B cell (primary cell): ENCODE measurements at regions not wholly inside any gene's neighbourhood (a gene's known extent, or its start where the extent isn't known, plus 50 kb on each side); places are given as distances from the start of the nearest gene placed in this dataset.

Experiments
- ATAC-seq: fragments of 200-7000 bp; cut with Tn5 transposase; one replicate; pipeline ENCODE4 v1.10.0; 2021; ENCODE audit warnings: low read depth, mild to moderate bottlenecking, moderate number of reproducible peaks, moderate library complexity
- CTCF ChIA-PET: fragments of 350-600 bp; sonication (Branson Sonifier 250); formaldehyde crosslinking; loops from one replicate; lab custom pipeline; 2021; ENCODE audit warnings: antibody characterized with exemption, inconsistent platforms; lab: Charles Lee
- POLR2A ChIA-PET: fragments of 350-600 bp; sonication (Branson Sonifier 250); formaldehyde crosslinking; loops from one replicate; lab custom pipeline; 2021; ENCODE audit warnings: antibody characterized with exemption; lab: Charles Lee
- DNase-seq: peaks from one replicate; pipeline ENCODE4 v3.0.0; 2013
- H2AFZ ChIP-seq: 2 replicates; pipeline ENCODE4 v1.6.1; 2012; ENCODE audit warnings: mild to moderate bottlenecking, low read depth, low read length; ENCODE audit not compliant: insufficient read depth, poor library complexity, severe bottlenecking
- H3K27ac ChIP-seq, 2 donors: 1 replicate in 1 of 2; 2 replicates in 1 of 2; pipeline ENCODE4 v1.5.1; 2012 to 2013; ENCODE audit warnings: low read length in 2 of 2, mild to moderate bottlenecking in 2 of 2, moderate library complexity in 1 of 2
- H3K27me3 ChIP-seq, 4 experiments: fragments of 200-600 bp in 1 of 4; sonication (generic) in 1 of 4; replicated peaks in 1 of 4; 1 replicate in 2 of 4; 2 replicates in 2 of 4; pipeline versions ENCODE4 v1.6.1 to v1.7.0; 2013 to 2016; ENCODE audit warnings: low read length in 3 of 4, mild to moderate bottlenecking in 2 of 4, mixed read lengths in 1 of 4, moderate library complexity in 1 of 4; ENCODE audit not compliant: insufficient read depth in 4 of 4, control insufficient read depth in 3 of 4; ENCODE audit errors: control extremely low read depth in 1 of 4
- H3K36me3 ChIP-seq, 2 experiments: replicated peaks in 1 of 2; 1 replicate in 1 of 2; 2 replicates in 1 of 2; pipeline versions ENCODE4 v1.6.1 to v1.7.1; 2013; ENCODE audit warnings: low read length in 1 of 2; ENCODE audit not compliant: insufficient read depth in 2 of 2, control insufficient read depth in 1 of 2; ENCODE audit errors: control extremely low read depth in 1 of 2, extremely low read depth in 1 of 2
- H3K4me1 ChIP-seq, 2 donors: fragments of 200-600 bp in 1 of 2; sonication (generic) in 1 of 2; 1 replicate in 1 of 2; 2 replicates in 1 of 2; pipeline versions ENCODE4 v1.5.1 to v1.6.1; 2013 to 2017; ENCODE audit warnings: low read length in 2 of 2; ENCODE audit not compliant: control insufficient read depth in 2 of 2, insufficient read depth in 2 of 2
- H3K4me2 ChIP-seq: replicated peaks from 2 replicates; pipeline ENCODE3; 2012; ENCODE audit warnings: mild to moderate bottlenecking, low read depth, low read length; ENCODE audit not compliant: poor library complexity, severe bottlenecking
- H3K4me3 ChIP-seq, 5 experiments: fragments of 200-600 bp in 1 of 5; sonication (generic) in 1 of 5; 1 replicate in 3 of 5; 2 replicates in 2 of 5; pipeline versions ENCODE4 v1.5.1 to v1.7.0; 2011 to 2016; ENCODE audit warnings: low read length in 4 of 5, mild to moderate bottlenecking in 4 of 5, low read depth in 2 of 5, control low read depth in 1 of 5, moderate library complexity in 1 of 5; ENCODE audit not compliant: insufficient read depth in 1 of 5; ENCODE audit errors: control extremely low read depth in 1 of 5, extremely low read depth in 1 of 5
- H3K79me2 ChIP-seq: fragments of 200-600 bp; sonication (generic); one replicate; pipeline ENCODE4 v1.6.0; 2016; ENCODE audit warnings: low read length; ENCODE audit not compliant: control insufficient read depth, insufficient read depth
- H3K9ac ChIP-seq: fragments of 200-600 bp; sonication (generic); 2 replicates; pipeline ENCODE4 v1.6.1; 2017; ENCODE audit warnings: mild to moderate bottlenecking, low read length, moderate library complexity
- H3K9me3 ChIP-seq, 3 donors: one replicate each; pipeline versions ENCODE4 v1.6.1 to v1.7.1; 2013; ENCODE audit warnings: low read length in 2 of 3; ENCODE audit not compliant: control insufficient read depth in 2 of 3, insufficient read depth in 1 of 3; ENCODE audit errors: control extremely low read depth in 1 of 3
- H4K20me1 ChIP-seq: 2 replicates; pipeline ENCODE4 v1.6.0; 2012; ENCODE audit warnings: mild to moderate bottlenecking, low read length; ENCODE audit not compliant: insufficient read depth, control insufficient read depth, poor library complexity, severe bottlenecking
- H3K27ac Mint-ChIP-seq: one replicate; pipeline ENCODE4 v1.8.0; 2021; ENCODE audit warnings: mixed read lengths
- H3K27me3 Mint-ChIP-seq: one replicate; pipeline ENCODE4 v1.8.0; 2021; ENCODE audit warnings: mixed read lengths
- H3K4me1 Mint-ChIP-seq: one replicate; pipeline ENCODE4 v1.8.0; 2021; ENCODE audit warnings: mixed read lengths
- H3K4me3 Mint-ChIP-seq: one replicate; pipeline ENCODE4 v1.8.0; 2021; ENCODE audit warnings: mixed read lengths
- H3K9me3 Mint-ChIP-seq: one replicate; pipeline ENCODE4 v1.8.0; 2022; ENCODE audit warnings: mixed read lengths; ENCODE audit not compliant: insufficient read depth
- EZH2 ChIP-seq: IDR thresholded peaks from 2 replicates; pipeline ENCODE4 v1.6.1; 2012; ENCODE audit warnings: borderline replicate concordance, low read depth, mild to moderate bottlenecking, moderate library complexity, low read length; ENCODE audit not compliant: insufficient read depth, poor library complexity, severe bottlenecking
- WGBS: methylation state at CpG from one replicate; pipeline ENCODE4 v1.1.5; 2013; ENCODE audit warnings: missing lambda C conversion rate; ENCODE audit not compliant: insufficient coverage; 5-methylcytosine and 5-hydroxymethylcytosine counted together
- intact Hi-C: fragments of 100-400 bp; cut with micrococcal nuclease; formaldehyde crosslinking; loops from one replicate; pipeline ENCODE4 v1.10.0; 2022
- TF ChIP-seq, protein P1 (sequence below): fragments of 200-600 bp; IDR thresholded peaks from one replicate; pipeline ENCODE4 v1.8.0; 2022; ENCODE audit warnings: antibody characterized with exemption, mild to moderate bottlenecking

DNA sequence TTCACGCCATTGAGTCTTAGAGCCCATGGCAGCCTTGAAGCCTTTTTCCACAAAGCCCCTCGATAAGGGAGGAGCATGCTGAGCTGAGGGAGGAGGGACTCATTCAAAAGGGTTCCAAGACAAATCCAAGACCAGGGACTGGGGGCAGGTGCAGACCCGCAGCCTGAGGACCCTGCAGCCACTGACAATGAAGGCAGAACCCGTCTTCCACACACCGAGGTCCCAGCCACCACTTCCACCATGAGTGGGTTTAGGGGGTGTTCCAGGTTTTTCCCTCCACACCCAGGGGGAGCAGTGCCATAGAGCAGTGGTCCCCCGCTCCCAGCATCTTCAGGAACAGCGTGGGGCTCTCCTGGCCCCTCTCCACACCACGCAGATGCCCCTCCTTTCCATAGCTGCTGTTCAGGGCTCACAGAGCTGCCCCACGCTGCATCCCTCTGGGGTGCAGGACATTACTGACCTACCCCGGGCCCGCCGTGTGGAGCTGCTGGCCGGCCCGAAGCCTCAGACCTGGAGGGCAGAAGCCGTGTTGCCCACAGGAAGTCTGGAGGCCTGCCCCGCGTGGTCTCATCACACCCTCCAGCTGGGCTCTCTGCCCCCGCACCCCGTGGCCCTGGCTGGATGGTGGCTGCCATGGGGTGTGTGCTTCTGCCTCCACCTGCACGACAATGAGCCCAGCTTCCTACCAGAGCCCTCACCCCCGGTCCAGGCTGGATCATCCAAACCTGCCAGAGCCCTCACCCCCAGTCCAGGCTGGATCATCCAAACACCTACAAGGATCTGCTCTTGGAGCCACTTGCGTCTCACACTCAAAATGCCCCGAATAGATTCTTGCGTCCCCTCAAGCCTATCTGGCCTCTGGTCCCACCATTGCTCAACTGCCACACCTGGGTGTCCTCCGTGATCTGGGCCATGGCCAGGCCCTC, 220.0 kb upstream of the TCERG1L start:
- H3K79me2 ChIP-seq: no peaks in the 10 kb centered on the region
- WGBS: 82% methylated on average over 21 of the region's 25 CpGs
- H3K9ac ChIP-seq: no peak overlapping the region
- Mint-ChIP-seq H3K9me3 (peaks cover 2% of the 10 kb centered on the region), H3K27ac (no peak overlapping the region), H3K4me1 (no peaks in the 10 kb centered on the region), H3K27me3 (no peaks in the 10 kb centered on the region), H3K4me3 (no peak overlapping the region)
- H3K4me3 ChIP-seq: no peak overlapping the region
- no peaks in the 10 kb centered on the region for H3K4me1 ChIP-seq
- H3K4me2 ChIP-seq: no peak overlapping the region
- TF ChIP-seq EZH2: no peak
- TF ChIP-seq, protein P1, sequence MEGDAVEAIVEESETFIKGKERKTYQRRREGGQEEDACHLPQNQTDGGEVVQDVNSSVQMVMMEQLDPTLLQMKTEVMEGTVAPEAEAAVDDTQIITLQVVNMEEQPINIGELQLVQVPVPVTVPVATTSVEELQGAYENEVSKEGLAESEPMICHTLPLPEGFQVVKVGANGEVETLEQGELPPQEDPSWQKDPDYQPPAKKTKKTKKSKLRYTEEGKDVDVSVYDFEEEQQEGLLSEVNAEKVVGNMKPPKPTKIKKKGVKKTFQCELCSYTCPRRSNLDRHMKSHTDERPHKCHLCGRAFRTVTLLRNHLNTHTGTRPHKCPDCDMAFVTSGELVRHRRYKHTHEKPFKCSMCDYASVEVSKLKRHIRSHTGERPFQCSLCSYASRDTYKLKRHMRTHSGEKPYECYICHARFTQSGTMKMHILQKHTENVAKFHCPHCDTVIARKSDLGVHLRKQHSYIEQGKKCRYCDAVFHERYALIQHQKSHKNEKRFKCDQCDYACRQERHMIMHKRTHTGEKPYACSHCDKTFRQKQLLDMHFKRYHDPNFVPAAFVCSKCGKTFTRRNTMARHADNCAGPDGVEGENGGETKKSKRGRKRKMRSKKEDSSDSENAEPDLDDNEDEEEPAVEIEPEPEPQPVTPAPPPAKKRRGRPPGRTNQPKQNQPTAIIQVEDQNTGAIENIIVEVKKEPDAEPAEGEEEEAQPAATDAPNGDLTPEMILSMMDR: no peak
- no peak overlapping the region for H3K27ac ChIP-seq
- intact Hi-C loops: no loop called here
- no peaks in the 10 kb centered on the region for H3K27me3 ChIP-seq
- H3K36me3 ChIP-seq: no peaks in the 10 kb centered on the region
- ChIA-PET POLR2A (no interaction called here), CTCF (no interaction called here)
- no peaks in the 10 kb centered on the region for H4K20me1 ChIP-seq
- H3K9me3 ChIP-seq: peaks cover 0 to 30% (median 0%) of the 10 kb centered on the region in 3 donors
- DNase-seq: no peak
- H2AFZ ChIP-seq: no peak overlapping the region
- ATAC-seq: no peak

DNA sequence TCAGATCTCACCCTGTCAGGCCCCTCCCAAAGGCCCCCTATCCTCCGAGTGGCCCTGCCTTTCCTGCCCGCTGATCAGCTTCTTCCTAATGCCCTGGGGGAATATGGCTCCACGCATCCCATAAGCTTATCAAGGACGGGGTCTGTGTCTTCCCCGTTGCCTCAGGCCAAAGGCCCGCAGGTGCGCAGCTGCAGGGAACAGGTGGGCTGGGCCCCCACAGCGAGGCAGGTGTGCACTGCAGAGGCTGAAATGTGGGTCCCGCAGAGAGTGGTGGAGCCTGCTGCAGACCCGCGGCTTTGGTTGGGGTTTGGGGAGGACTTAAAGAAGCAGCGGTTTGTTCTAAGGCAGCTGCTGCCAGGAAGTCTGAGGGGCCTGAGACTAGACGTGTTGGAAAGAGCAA, 220.8 kb upstream of the TCERG1L start:
- H3K4me1 Mint-ChIP-seq: no peaks in the 10 kb centered on the region
- no peak overlapping the region for H3K4me3 Mint-ChIP-seq
- Histone ChIP-seq H3K4me1 (no peaks in the 10 kb centered on the region), H3K4me2 (no peak overlapping the region), H3K27ac (no peak overlapping the region), H2AFZ (no peak overlapping the region), H3K27me3 (no peaks in the 10 kb centered on the region), H3K9ac (no peak overlapping the region), H3K4me3 (no peak overlapping the region), H3K9me3 (peaks cover 0 to 30% (median 0%) of the 10 kb centered on the region in 3 donors), H3K79me2 (no peaks in the 10 kb centered on the region), H4K20me1 (no peaks in the 10 kb centered on the region), H3K36me3 (no peaks in the 10 kb centered on the region)
- ChIA-PET POLR2A (no interaction called here), CTCF (no interaction called here)
- no peak overlapping the region for H3K27ac Mint-ChIP-seq
- H3K9me3 Mint-ChIP-seq: peaks cover 2% of the 10 kb centered on the region
- TF ChIP-seq, protein P1: no peak
- no peak for TF ChIP-seq EZH2
- WGBS: 91% methylated on average over 13 of the region's 13 CpGs
- no peak for DNase-seq
- intact Hi-C loops: no loop called here
- ATAC-seq: no peak
- no peaks in the 10 kb centered on the region for H3K27me3 Mint-ChIP-seq
